GM19328 (cell line): ENCODE measurements at regions not wholly inside any gene's neighbourhood (a gene's known extent, or its start where the extent isn't known, plus 50 kb on each side); places are given as distances from the start of the nearest gene placed in this dataset.
"Not testable (repeated sequence)": the region's sequence is repeated elsewhere in the genome, so short reads cannot be mapped to it uniquely, and the experiment has no call there.

Experiments used
- ATAC-seq: cut with Tn5 transposase; IDR thresholded peaks from one replicate; pipeline ENCODE4 v1.9.1; 2021; ENCODE audit warnings: mild to moderate bottlenecking, moderate library complexity; ENCODE audit not compliant: unreplicated experiment

GRCh38 chr14:40308240-40308639, 876.0 kb upstream of the FBXO33 start:
- ATAC-seq, result no peak

GRCh38 chr14:40296821-40297220, 864.6 kb upstream of the FBXO33 start:
- no peak for ATAC-seq

GRCh38 chr14:40292664-40293063, 860.4 kb upstream of the FBXO33 start:
- ATAC-seq, result no peak

- ATAC-seq, result no peak
Measured at GRCh38 chr14:40282196-40282595, 850.0 kb upstream of the FBXO33 start.

GRCh38 chr14:40280652-40281051, 848.4 kb upstream of the FBXO33 start:
- ATAC-seq, result no peak

- ATAC-seq, result no peak
Measured at GRCh38 chr14:40273417-40273816, 841.2 kb upstream of the FBXO33 start.

- no peak for ATAC-seq
Measured at GRCh38 chr14:40271480-40271879, 839.2 kb upstream of the FBXO33 start.

GRCh38 chr14:40269436-40269835, 837.2 kb upstream of the FBXO33 start:
- no peak for ATAC-seq

GRCh38 chr14:40268236-40268635, 836.0 kb upstream of the FBXO33 start:
- ATAC-seq, result no peak

- no peak for ATAC-seq
Measured at GRCh38 chr14:40265096-40265495, 832.9 kb upstream of the FBXO33 start.

- ATAC-seq, result no peak
Measured at GRCh38 chr14:40252817-40253447, 820.7 kb upstream of the FBXO33 start.

GRCh38 chr14:40248671-40249070, 816.4 kb upstream of the FBXO33 start:
- ATAC-seq, result no peak

GRCh38 chr14:40240245-40240859, 808.1 kb upstream of the FBXO33 start:
- ATAC-seq, result no peak

- ATAC-seq, result no peak
Measured at GRCh38 chr14:40232302-40232701, 800.1 kb upstream of the FBXO33 start.

- no peak for ATAC-seq
Measured at GRCh38 chr14:40229676-40230075, 797.4 kb upstream of the FBXO33 start.

GRCh38 chr14:40222996-40223395, 790.8 kb upstream of the FBXO33 start:
- ATAC-seq, result no peak

GRCh38 chr14:40221428-40221827, 789.2 kb upstream of the FBXO33 start:
- ATAC-seq, result no peak

- ATAC-seq, result no peak
Measured at GRCh38 chr14:40219032-40219431, 786.8 kb upstream of the FBXO33 start.

- ATAC-seq, result no peak
Measured at GRCh38 chr14:40218282-40218941, 786.2 kb upstream of the FBXO33 start.

- no peak for ATAC-seq
Measured at GRCh38 chr14:40216976-40217375, 784.7 kb upstream of the FBXO33 start.

- ATAC-seq, result not testable (repeated sequence)
Measured at GRCh38 chr14:40216408-40216807, 784.2 kb upstream of the FBXO33 start.

GRCh38 chr14:40213701-40214100, 781.5 kb upstream of the FBXO33 start:
- ATAC-seq, result no peak
